Osteocyte (in vitro differentiated cells): ENCODE measurements at regions not wholly inside any gene's neighbourhood (a gene's known extent, or its start where the extent isn't known, plus 50 kb on each side); places are given as distances from the start of the nearest gene placed in this dataset.
A peak's percentile ranks its signal among the peaks of the same experiment; 100 is the strongest.

Source experiments
- DNase-seq: peaks from one replicate; pipeline ENCODE4 v3.0.0; 2021; ENCODE audit warnings: mixed read lengths; ENCODE audit not compliant: unreplicated experiment; ENCODE audit errors: extremely low spot score
- H3K27ac Mint-ChIP-seq: one replicate; pipeline ENCODE4 v1.8.0; 2021; ENCODE audit warnings: mild to moderate bottlenecking, mixed read lengths; ENCODE audit not compliant: unreplicated experiment
- H3K27me3 Mint-ChIP-seq: one replicate; pipeline ENCODE4 v1.8.0; 2021; ENCODE audit warnings: mixed read lengths; ENCODE audit not compliant: unreplicated experiment
- H3K36me3 Mint-ChIP-seq: one replicate; pipeline ENCODE4 v1.8.0; 2021; ENCODE audit warnings: mixed read lengths; ENCODE audit not compliant: unreplicated experiment
- H3K4me1 Mint-ChIP-seq: one replicate; pipeline ENCODE4 v1.8.0; 2021; ENCODE audit warnings: mixed read lengths; ENCODE audit not compliant: unreplicated experiment
- H3K4me3 Mint-ChIP-seq: one replicate; pipeline ENCODE4 v1.8.0; 2021; ENCODE audit warnings: mild to moderate bottlenecking, moderate library complexity, mixed read lengths; ENCODE audit not compliant: unreplicated experiment
- H3K9me3 Mint-ChIP-seq: one replicate; pipeline ENCODE4 v1.8.0; 2021; ENCODE audit warnings: mixed read lengths; ENCODE audit not compliant: unreplicated experiment
- TF ChIP-seq, protein P1 (sequence below): fragments of 200-600 bp; sonication (generic); IDR thresholded peaks from 2 replicates; pipeline ENCODE4 v1.5.0; 2021; ENCODE audit warnings: antibody characterized with exemption, mild to moderate bottlenecking, moderate library complexity

DNA sequence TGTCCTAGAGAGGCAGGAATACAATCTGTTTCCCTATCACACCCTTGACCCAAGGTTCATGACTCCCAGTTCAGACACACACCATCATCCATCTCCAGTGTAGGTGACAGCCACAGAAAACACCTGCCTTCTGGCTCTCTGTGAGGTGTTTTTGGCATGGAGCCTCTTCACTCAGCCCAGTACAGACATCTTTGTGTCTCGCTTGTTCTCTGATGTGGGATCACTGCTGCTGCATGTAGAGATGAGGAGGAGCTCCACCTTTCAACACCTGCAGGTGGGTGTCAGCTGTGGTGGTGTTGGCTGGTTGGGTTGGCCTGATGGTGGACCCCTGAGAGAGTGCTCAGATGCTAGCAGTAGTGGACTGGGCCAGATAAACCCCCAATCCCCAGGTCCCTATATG lies 916.7 kb upstream of the B3GALT2 start:
- Mint-ChIP-seq H3K4me1 (no peaks in the 10 kb centered on the region), H3K36me3 (no peaks in the 10 kb centered on the region), H3K27me3 (no peaks in the 10 kb centered on the region), H3K9me3 (peaks cover 5% of the 10 kb centered on the region), H3K27ac (no peak overlapping the region), H3K4me3 (no peak overlapping the region)
- TF ChIP-seq, protein P1, sequence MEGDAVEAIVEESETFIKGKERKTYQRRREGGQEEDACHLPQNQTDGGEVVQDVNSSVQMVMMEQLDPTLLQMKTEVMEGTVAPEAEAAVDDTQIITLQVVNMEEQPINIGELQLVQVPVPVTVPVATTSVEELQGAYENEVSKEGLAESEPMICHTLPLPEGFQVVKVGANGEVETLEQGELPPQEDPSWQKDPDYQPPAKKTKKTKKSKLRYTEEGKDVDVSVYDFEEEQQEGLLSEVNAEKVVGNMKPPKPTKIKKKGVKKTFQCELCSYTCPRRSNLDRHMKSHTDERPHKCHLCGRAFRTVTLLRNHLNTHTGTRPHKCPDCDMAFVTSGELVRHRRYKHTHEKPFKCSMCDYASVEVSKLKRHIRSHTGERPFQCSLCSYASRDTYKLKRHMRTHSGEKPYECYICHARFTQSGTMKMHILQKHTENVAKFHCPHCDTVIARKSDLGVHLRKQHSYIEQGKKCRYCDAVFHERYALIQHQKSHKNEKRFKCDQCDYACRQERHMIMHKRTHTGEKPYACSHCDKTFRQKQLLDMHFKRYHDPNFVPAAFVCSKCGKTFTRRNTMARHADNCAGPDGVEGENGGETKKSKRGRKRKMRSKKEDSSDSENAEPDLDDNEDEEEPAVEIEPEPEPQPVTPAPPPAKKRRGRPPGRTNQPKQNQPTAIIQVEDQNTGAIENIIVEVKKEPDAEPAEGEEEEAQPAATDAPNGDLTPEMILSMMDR: no peak
- DNase-seq: no peak

DNA sequence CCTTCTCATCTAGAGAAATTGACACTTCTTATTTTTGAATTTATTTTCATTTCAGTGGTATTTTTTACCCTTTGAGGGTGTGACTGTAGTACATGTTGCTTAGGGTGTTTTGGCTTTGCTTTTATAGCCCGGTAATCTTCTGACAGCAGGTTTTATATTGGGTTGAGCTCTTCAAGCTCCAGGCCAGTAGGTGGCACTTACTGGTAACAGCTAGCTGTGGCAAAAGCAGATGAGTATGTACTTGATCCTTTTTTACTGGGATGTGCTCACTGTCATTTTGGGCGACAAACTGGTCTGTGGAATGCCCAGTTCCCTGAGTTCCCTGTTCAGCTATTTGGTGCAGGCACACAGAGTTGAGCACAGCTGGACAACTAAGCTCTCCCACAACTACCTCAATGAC lies 916.2 kb upstream of the B3GALT2 start:
- Mint-ChIP-seq H3K9me3 (peaks cover 5% of the 10 kb centered on the region), H3K4me1 (no peaks in the 10 kb centered on the region), H3K4me3 (no peak overlapping the region), H3K27ac (no peak overlapping the region), H3K36me3 (no peaks in the 10 kb centered on the region), H3K27me3 (no peaks in the 10 kb centered on the region)
- TF ChIP-seq, protein P1: peak; percentile 35
- DNase-seq: no peak

GRCh38 chr1:194084755-194085154 lies 898.3 kb upstream of the B3GALT2 start:
- H3K9me3 Mint-ChIP-seq: peaks cover 3% of the 10 kb centered on the region
- no peak overlapping the region for H3K4me3 Mint-ChIP-seq
- H3K27me3 Mint-ChIP-seq: no peaks in the 10 kb centered on the region
- H3K27ac Mint-ChIP-seq: no peak overlapping the region
- TF ChIP-seq, protein P1: no peak
- DNase-seq: no peak
- H3K4me1 Mint-ChIP-seq: peaks cover 3% of the 10 kb centered on the region
- H3K36me3 Mint-ChIP-seq: no peaks in the 10 kb centered on the region

- no peaks in the 10 kb centered on the region for H3K36me3 Mint-ChIP-seq
- H3K4me1 Mint-ChIP-seq: peaks cover 9% of the 10 kb centered on the region
- TF ChIP-seq, protein P1: no peak
- H3K27me3 Mint-ChIP-seq: no peaks in the 10 kb centered on the region
- H3K4me3 Mint-ChIP-seq: no peak overlapping the region
- DNase-seq: no peak
- peaks cover 3% of the 10 kb centered on the region for H3K9me3 Mint-ChIP-seq
- H3K27ac Mint-ChIP-seq: no peak overlapping the region
Observed at GRCh38 chr1:194081444-194081843, 895.0 kb upstream of the B3GALT2 start.

DNA sequence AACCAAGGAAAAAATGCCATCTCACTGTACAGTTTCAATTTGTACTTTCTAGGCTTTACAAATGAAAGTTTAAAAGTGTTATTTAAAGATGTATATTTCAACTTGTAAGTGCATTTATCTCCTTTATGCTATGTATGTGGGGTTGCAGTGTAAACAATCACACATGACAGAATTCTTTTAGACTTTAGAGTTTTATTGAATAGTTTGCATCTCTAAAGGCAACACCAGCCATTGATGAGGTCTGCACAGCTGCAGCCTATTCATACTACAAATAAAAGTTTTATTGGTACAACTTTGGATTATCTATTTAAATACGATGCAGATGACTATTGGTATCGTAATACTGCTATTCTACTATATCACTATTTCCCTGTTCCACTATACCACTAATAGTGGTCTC lies 894.4 kb upstream of the B3GALT2 start:
- peaks cover 3% of the 10 kb centered on the region for H3K9me3 Mint-ChIP-seq
- TF ChIP-seq, protein P1: no peak
- H3K27ac Mint-ChIP-seq: no peak overlapping the region
- H3K36me3 Mint-ChIP-seq: no peaks in the 10 kb centered on the region
- H3K4me1 Mint-ChIP-seq: peaks cover 15% of the 10 kb centered on the region
- H3K27me3 Mint-ChIP-seq: no peaks in the 10 kb centered on the region
- no peak for DNase-seq
- no peak overlapping the region for H3K4me3 Mint-ChIP-seq
